Nephron progenitor cell (in vitro differentiated cells): ENCODE measurements at regions not wholly inside any gene's neighbourhood (a gene's known extent, or its start where the extent isn't known, plus 50 kb on each side); places are given as distances from the start of the nearest gene placed in this dataset.

ENCODE experiments used
- DNase-seq: peaks from one replicate; pipeline ENCODE4 v3.0.0; 2021
- H3K27ac Mint-ChIP-seq: 2 replicates; pipeline ENCODE4 v1.8.0; 2021; ENCODE audit warnings: mild to moderate bottlenecking, moderate library complexity, mixed read lengths
- H3K27me3 Mint-ChIP-seq: 2 replicates; pipeline ENCODE4 v1.8.0; 2021; ENCODE audit warnings: mild to moderate bottlenecking, low read depth, mixed read lengths; ENCODE audit not compliant: poor library complexity
- H3K36me3 Mint-ChIP-seq: 2 replicates; pipeline ENCODE4 v1.8.0; 2021; ENCODE audit warnings: low read depth, mixed read lengths
- H3K4me1 Mint-ChIP-seq: 2 replicates; pipeline ENCODE4 v1.8.0; 2021; ENCODE audit warnings: mixed read lengths
- H3K4me3 Mint-ChIP-seq: 2 replicates; pipeline ENCODE4 v1.8.0; 2021; ENCODE audit warnings: mild to moderate bottlenecking, moderate library complexity, mixed read lengths
- H3K9me3 Mint-ChIP-seq: 2 replicates; pipeline ENCODE4 v1.8.0; 2021; ENCODE audit warnings: mild to moderate bottlenecking, moderate library complexity, mixed read lengths
- TF ChIP-seq, protein P1 (sequence below): fragments of 200-600 bp; sonication (generic); IDR thresholded peaks from 2 replicates; pipeline ENCODE4 v1.5.0; 2021; ENCODE audit warnings: antibody characterized with exemption

DNA sequence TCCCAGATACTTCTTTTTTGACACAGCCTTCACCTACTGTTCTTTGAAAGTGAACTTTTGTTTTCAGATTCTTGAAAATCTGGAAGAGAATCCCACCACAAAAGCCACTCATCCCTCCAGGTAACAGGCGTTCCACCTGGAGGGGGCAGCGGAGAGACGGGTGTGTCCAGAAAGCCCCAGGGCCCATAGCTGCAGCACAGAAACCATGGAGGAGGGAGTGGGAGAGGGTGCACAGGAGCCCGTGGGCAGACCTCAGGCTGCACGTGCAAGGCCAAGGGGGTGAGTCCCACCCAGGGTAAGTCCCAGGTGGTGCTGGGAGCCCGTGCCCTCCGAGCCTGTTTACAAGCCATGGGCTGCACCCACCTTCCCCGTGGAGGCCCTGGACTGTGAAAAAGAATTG is 86.5 kb downstream of the PSMG1 start:
- Mint-ChIP-seq H3K27me3 (no peaks in the 10 kb centered on the region), H3K27ac (no peak overlapping the region), H3K9me3 (peaks cover 27% of the 10 kb centered on the region), H3K36me3 (peaks cover 21% of the 10 kb centered on the region), H3K4me1 (peaks cover 71% of the 10 kb centered on the region), H3K4me3 (no peak overlapping the region)
- DNase-seq: no peak
- TF ChIP-seq, protein P1, sequence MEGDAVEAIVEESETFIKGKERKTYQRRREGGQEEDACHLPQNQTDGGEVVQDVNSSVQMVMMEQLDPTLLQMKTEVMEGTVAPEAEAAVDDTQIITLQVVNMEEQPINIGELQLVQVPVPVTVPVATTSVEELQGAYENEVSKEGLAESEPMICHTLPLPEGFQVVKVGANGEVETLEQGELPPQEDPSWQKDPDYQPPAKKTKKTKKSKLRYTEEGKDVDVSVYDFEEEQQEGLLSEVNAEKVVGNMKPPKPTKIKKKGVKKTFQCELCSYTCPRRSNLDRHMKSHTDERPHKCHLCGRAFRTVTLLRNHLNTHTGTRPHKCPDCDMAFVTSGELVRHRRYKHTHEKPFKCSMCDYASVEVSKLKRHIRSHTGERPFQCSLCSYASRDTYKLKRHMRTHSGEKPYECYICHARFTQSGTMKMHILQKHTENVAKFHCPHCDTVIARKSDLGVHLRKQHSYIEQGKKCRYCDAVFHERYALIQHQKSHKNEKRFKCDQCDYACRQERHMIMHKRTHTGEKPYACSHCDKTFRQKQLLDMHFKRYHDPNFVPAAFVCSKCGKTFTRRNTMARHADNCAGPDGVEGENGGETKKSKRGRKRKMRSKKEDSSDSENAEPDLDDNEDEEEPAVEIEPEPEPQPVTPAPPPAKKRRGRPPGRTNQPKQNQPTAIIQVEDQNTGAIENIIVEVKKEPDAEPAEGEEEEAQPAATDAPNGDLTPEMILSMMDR: no peak

DNA sequence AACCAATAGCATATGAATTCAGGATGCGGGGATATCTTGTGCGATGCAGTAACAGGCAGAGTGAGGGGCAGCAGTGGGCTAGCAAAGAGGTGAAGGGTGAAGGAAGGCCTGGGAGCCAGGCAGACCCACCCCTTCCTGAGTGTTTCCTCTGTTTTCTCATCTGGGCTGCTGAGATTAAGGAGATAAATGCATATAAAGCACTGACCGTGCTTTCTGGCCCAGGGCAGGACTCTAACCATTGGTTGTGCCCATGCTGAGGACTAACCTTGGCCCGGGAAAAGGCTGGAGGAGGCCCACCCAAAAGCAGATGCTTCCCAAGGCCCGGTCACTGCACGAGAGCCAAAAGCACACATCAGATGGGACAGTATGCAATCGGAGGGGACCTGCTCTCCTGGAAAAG is 87.6 kb downstream of the PSMG1 start:
- Mint-ChIP-seq H3K27ac (no peak overlapping the region), H3K27me3 (peaks cover 4% of the 10 kb centered on the region), H3K4me1 (peaks cover 66% of the 10 kb centered on the region), H3K4me3 (no peak overlapping the region), H3K36me3 (peaks cover 10% of the 10 kb centered on the region), H3K9me3 (peaks cover 17% of the 10 kb centered on the region)
- DNase-seq: no peak
- TF ChIP-seq, protein P1: no peak

DNA sequence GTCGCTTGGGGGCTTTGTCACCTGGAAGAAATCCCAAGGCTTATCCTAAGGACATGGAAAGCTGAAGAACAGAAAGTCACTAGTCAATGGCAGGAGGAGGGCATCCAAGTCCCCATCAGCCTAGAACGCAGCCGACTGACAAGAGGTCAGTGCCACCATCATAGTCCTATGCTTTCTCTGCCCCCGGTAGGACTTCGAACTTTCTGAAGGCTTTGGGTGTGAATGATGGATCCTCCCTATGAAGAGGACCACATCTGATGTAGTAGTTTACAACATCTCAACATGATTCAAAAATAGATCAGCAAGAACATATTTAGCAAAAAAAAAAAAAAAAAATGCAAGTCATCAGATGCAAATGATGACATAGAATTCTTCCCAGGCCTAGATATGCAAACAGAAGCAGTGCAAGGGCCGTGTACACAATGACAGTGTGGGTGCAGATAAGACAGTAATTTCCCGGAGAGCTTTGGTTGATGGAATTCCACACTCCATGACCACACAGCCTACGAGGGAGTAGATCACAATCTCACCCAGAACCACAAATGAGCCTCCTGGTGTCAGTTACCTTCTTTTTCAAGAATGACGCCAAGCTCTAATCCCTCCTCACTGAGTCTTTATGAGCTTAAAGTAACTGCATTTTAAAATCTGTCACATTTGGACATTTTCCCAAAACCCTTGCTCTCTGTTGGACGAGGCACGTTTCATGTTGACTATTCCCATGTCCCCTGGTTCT is 88.2 kb downstream of the PSMG1 start:
- H3K9me3 Mint-ChIP-seq: peaks cover 10% of the 10 kb centered on the region
- TF ChIP-seq, protein P1: no peak
- H3K27me3 Mint-ChIP-seq: peaks cover 4% of the 10 kb centered on the region
- DNase-seq: no peak
- peaks cover 64% of the 10 kb centered on the region for H3K4me1 Mint-ChIP-seq
- H3K36me3 Mint-ChIP-seq: peaks cover 6% of the 10 kb centered on the region
- H3K4me3 Mint-ChIP-seq: no peak overlapping the region
- peak overlapping the region; percentile 61 for H3K27ac Mint-ChIP-seq

DNA sequence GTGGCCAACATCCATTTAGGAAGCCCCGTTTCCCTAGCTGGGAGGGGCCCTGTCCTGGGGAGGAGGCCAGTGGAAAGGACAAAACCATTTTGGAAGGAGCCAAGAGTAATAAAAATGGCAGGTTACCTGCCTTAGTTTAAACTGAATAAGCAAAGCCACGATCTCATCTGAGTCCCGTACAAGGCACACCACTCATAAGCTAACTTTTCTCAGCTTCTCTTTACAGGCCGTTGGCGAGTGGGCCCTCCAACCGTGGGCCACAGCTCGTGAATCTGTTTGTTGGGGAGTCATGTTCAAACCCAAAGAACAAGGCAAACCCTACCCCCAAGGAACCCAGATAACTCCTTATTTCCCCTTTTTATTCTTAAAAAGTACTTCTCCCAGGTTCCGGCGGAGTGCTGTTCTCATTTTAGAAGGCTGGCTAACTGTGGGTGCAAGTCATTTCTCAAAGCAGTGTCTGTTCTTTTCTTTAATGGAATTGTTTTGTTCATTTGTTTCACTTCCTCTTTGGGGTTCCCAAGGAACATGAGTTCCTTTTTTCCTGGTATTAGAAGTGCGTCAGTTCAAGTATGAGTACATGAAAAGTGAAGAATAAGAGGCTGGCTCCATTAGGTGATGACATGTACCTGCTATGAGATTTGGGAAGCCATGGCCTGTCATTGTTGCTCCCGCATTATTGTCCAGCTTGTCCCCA is 89.0 kb downstream of the PSMG1 start:
- no peak for DNase-seq
- peak overlapping the region; percentile 61 for H3K27ac Mint-ChIP-seq
- H3K36me3 Mint-ChIP-seq: no peaks in the 10 kb centered on the region
- peaks cover 4% of the 10 kb centered on the region for H3K27me3 Mint-ChIP-seq
- H3K9me3 Mint-ChIP-seq: peaks cover 5% of the 10 kb centered on the region
- H3K4me1 Mint-ChIP-seq: peaks cover 57% of the 10 kb centered on the region
- no peak overlapping the region for H3K4me3 Mint-ChIP-seq
- TF ChIP-seq, protein P1: no peak

DNA sequence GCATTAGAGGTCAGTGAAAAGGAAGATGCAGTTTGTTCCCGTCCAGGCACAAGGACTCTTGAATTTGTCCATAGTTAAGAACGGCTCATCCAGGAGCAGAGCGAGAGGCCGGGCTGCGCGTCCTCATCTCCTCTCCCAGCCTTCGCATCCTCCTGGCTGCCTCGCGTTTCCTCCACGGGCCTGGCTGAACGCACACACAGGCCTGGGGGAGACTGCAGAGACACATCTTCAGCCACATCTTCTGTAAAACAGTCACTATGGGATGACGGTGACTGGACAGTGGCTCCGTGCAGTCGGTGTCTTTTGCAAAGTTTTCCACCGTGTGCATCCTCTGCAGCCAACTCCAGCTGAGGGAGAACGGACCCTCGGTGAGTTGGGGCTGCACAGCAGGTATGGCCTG is 89.7 kb downstream of the PSMG1 start:
- Mint-ChIP-seq H3K9me3 (peaks cover 10% of the 10 kb centered on the region), H3K4me3 (no peak overlapping the region), H3K27ac (no peak overlapping the region), H3K27me3 (peaks cover 4% of the 10 kb centered on the region), H3K4me1 (peaks cover 50% of the 10 kb centered on the region), H3K36me3 (peaks cover 6% of the 10 kb centered on the region)
- TF ChIP-seq, protein P1: no peak
- DNase-seq: no peak
